ENCODE measurements at regions not wholly inside any gene's neighbourhood (a gene's known extent, or its start where the extent isn't known, plus 50 kb on each side); places are given as distances from the start of the nearest gene placed in this dataset.

- Histone ChIP-seq H3K36me3 (no peaks in the 10 kb centered on the region), H3K9me3 (no peaks in the 10 kb centered on the region), H3K4me3 (no peak overlapping the region), H3K27ac (no peak overlapping the region), H3K4me1 (peaks cover 0 to 2% (median 0%) of the 10 kb centered on the region in 4 donors), H3K27me3 (no peaks in the 10 kb centered on the region)
- intact Hi-C loops (cut with DNase I; ENCODE audit: low total_unique reads) = no loop called here
- no peak for DNase-seq
- TF ChIP-seq, protein P1, sequence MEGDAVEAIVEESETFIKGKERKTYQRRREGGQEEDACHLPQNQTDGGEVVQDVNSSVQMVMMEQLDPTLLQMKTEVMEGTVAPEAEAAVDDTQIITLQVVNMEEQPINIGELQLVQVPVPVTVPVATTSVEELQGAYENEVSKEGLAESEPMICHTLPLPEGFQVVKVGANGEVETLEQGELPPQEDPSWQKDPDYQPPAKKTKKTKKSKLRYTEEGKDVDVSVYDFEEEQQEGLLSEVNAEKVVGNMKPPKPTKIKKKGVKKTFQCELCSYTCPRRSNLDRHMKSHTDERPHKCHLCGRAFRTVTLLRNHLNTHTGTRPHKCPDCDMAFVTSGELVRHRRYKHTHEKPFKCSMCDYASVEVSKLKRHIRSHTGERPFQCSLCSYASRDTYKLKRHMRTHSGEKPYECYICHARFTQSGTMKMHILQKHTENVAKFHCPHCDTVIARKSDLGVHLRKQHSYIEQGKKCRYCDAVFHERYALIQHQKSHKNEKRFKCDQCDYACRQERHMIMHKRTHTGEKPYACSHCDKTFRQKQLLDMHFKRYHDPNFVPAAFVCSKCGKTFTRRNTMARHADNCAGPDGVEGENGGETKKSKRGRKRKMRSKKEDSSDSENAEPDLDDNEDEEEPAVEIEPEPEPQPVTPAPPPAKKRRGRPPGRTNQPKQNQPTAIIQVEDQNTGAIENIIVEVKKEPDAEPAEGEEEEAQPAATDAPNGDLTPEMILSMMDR (IDR thresholded peaks at IDR 0.05) = no peak
Observed at GRCh38 chr3:21054064-21054463, 696.9 kb downstream of the ZNF385D start.

- no peak overlapping the region for H3K27ac ChIP-seq
- intact Hi-C loops (cut with DNase I; ENCODE audit: low total_unique reads) = no loop called here
- H3K4me1 ChIP-seq = no peaks in the 10 kb centered on the region
- no peaks in the 10 kb centered on the region for H3K36me3 ChIP-seq
- TF ChIP-seq, protein P1 (IDR thresholded peaks at IDR 0.05) = no peak
- DNase-seq = no peak
- no peak overlapping the region for H3K4me3 ChIP-seq
- H3K27me3 ChIP-seq = no peaks in the 10 kb centered on the region
- H3K9me3 ChIP-seq = no peaks in the 10 kb centered on the region
Observed at GRCh38 chr3:21049334-21050062, 701.5 kb downstream of the ZNF385D start.

DNA sequence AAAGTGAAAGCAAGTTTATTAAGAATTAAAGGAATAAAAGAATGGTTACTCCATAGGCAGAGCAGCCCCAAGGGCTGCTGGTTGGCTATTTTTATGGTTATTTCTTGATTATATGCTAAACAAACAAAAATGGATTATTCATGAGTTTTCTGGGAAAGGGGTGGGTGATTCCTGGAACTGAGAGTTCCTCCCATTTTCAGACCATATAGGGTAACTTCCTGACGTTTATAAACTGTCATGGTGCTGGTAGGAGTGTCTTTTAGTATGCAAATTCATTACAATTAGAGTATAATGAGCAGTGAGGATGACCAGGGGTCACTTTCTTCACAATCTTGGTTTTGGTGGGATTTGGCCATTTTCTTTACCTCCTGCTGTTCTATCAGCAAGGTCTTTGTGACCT is 707.9 kb downstream of the ZNF385D start:
- no peak for DNase-seq
- H3K36me3 ChIP-seq = no peaks in the 10 kb centered on the region
- TF ChIP-seq, protein P1 (IDR thresholded peaks at IDR 0.05) = no peak
- no peaks in the 10 kb centered on the region for H3K4me1 ChIP-seq
- H3K9me3 ChIP-seq = no peaks in the 10 kb centered on the region
- intact Hi-C loops (cut with DNase I; ENCODE audit: low total_unique reads) = no loop called here
- H3K27me3 ChIP-seq = no peaks in the 10 kb centered on the region
- no peak overlapping the region for H3K4me3 ChIP-seq
- no peak overlapping the region for H3K27ac ChIP-seq

GRCh38 chr3:21042184-21042583 is 708.8 kb downstream of the ZNF385D start:
- no peaks in the 10 kb centered on the region for H3K9me3 ChIP-seq
- H3K36me3 ChIP-seq = no peaks in the 10 kb centered on the region
- TF ChIP-seq, protein P1 (IDR thresholded peaks at IDR 0.05) = no peak
- H3K4me1 ChIP-seq = no peaks in the 10 kb centered on the region
- H3K4me3 ChIP-seq = no peak overlapping the region
- H3K27ac ChIP-seq = no peak overlapping the region
- H3K27me3 ChIP-seq = no peaks in the 10 kb centered on the region
- intact Hi-C loops (cut with DNase I; ENCODE audit: low total_unique reads) = no loop called here
- no peak for DNase-seq

- no peaks in the 10 kb centered on the region for H3K4me1 ChIP-seq
- no peak overlapping the region for H3K27ac ChIP-seq
- TF ChIP-seq, protein P1 (IDR thresholded peaks at IDR 0.05) = no peak
- H3K27me3 ChIP-seq = no peaks in the 10 kb centered on the region
- intact Hi-C loops (cut with DNase I; ENCODE audit: low total_unique reads) = no loop called here
- no peak for DNase-seq
- H3K9me3 ChIP-seq = no peaks in the 10 kb centered on the region
- H3K36me3 ChIP-seq = no peaks in the 10 kb centered on the region
- no peak overlapping the region for H3K4me3 ChIP-seq
Observed at GRCh38 chr3:21041621-21042020, 709.4 kb downstream of the ZNF385D start.

Data from tibial artery (tissue), 4 donors.